GM18507 (cell line): ENCODE measurements at regions not wholly inside any gene's neighbourhood (a gene's known extent, or its start where the extent isn't known, plus 50 kb on each side); places are given as distances from the start of the nearest gene placed in this dataset.

Experiments used
- DNase-seq: peaks from one replicate; pipeline ENCODE4 v3.0.0; 2011; ENCODE audit warnings: low read depth; ENCODE audit not compliant: insufficient read length; ENCODE audit errors: extremely low spot score
- FAIRE-seq: peaks from 2 replicates; lab custom pipeline; 2011; peaks lifted over from hg19 to GRCh38; lab: Jason Lieb, UNC

DNA sequence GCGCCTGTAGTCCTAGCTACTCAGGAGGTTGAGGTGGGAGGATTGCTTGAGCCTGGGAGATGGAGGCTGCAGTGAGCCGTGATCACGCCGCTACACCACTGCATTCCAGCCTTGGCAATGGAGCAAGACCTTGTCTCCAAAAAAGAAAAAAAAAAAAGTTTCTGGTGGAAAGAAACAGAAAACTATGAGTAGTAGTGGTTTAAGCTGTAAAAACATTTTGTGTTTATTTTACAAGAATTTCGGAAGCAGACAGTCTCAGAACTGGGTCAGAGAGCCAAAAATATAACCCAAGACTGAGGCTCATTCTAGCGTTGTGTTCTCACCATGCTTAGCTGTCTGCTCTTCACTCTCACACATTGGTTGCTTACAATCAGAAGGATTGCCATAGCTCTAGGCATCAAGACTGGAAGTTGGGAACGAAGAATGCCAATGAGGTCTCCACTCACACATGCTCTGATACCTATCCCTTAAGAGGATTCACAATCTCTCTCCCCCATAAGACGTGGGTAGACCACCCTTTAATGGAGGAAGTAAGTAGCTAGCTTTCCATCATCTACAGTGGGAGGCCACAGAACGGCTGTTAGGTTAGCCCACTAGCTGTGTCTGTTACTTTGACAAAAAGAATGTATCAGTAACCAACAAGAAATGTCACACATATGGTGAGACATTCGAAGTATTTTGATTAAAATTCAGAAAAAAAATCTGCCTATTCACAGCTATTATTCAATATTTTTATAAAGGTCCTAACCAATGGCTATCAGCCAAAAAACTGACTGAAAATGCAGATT, 117.6 kb upstream of the RASSF8 start:
- FAIRE-seq, result no peak

DNA sequence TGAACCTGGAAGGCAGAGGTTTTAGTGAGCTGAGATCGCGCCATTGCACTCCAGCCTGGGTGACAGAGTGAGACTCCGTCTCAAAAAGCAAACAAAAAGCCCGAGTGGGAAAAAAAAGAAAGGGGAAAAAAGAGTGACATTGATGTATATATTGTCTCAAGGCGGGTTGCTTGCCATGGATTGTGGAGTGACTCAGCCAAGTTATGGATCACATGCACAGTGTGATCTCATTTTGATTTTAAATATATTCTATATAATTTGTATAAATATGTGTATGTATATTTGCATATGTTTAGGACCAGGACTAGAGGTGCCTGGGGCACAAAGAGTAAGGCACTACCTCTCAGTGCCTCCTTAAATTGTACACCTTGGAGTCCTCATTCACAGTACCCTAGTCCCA, 116.2 kb upstream of the RASSF8 start:
- FAIRE-seq (no peak), DNase-seq (no peak)

More for the DNA sequence above, 117.6 kb upstream of the RASSF8 start:
- no peak for DNase-seq

DNA sequence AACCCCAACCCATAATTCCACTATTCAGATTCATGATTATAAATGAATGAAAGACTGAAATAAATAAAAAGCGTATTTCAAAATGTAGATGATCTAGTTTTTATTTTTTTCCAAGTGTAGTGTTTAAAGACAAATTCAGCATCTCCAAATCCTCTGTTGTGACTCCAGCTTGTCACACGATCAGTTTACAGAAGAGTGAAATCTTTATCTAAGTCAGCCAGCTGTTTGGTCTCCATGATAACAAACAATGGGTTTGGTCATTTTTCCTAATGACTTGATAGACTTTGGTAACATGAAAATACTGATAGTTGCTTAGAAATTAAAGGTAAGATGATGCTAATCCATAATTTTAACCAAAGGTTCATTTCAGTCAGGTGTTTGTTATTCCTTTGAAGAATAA, 114.5 kb upstream of the RASSF8 start:
- DNase-seq (no peak), FAIRE-seq (no peak)

DNA sequence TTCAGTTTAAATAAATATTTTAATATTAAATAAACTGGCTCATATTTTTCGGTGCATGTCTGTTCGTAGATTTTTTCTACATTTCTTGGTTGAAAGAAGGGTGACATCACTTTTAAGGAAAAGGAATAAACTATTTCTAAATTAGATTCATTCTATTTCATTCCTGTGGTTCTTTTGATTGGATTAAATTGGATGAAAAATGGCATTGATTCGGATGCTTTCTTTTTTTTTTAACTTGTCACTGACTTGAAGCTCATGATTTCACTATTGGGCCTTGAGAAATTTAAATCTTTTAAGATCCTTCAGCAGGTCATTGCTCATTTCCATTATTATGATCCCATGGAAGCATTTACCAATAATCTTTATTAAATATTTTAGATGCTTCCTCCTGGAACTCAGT, 113.1 kb upstream of the RASSF8 start:
- no peak for FAIRE-seq

DNA sequence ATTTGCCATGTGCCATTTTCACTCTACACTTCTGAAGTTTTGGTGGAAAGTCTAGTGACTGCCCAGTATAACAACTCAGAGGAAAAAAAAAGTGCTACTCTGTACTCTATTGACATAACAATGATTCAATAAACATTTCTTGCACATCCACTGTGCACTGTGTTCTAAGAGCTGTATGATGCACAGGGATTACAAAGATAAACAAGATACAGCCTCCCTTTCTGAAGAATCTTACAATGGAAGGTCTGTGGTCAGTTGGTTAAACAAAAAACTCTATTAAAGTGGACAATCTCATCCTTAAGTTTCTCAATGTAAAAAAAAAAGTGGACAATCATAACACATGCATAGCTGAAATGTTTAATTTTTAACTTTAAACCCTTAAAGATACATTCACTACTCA, 105.7 kb upstream of the RASSF8 start:
- no peak for DNase-seq
- FAIRE-seq, result no peak

More for the DNA sequence above, 113.1 kb upstream of the RASSF8 start:
- DNase-seq, result no peak

DNA sequence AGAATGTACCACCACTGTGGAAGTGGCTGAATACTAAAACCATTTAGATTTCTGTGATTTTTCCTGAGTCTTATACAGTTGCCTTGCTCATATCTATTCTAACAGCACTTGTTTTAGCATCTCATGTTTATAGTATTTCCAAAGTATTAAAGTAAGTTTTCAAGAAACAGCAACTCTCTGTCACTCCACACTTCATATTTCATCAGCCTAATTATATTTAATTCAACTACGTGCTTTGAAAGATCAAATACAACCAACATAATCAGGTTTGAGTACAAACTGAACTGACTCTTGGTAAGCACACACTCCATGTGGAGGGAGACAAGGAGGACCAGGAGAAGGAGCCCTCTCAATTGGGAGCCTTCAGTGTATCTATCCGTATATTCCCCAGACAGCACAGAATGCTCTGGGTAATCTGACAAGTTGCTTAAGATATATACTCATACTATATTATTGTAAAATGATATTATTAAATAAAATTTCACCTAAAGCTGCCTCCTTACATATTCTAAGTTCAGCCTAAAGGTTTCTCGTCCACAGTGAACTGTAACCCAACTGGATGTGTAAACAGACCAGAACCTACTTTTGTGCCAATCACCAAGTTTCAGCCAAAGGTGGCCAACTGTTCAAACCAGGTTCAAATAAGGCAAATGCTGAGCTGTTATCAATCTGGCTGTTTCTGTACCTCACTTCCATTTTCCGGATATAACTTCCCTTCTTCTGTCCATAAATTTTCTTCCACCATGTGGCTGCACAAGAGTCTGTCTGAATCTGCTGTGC, 105.0 kb upstream of the RASSF8 start:
- no peak for DNase-seq
- no peak for FAIRE-seq

DNA sequence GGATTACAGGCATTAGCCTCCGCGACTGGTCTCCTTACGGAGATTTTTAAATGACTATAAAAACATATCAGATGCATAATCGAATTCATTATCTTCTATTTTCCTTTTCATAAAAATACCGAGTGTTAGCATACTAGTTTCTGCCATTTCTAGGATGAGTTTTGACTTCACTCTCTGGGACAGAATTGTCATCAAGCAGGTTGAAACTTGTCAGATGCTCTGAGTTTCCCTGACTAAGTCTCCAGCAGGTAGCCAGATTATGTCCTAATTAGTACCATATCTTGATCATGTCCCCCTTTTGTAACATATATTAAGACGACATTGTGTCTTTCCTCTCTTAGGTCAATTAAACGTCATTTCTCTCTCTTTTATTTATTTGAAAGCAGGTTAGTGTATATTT, 103.5 kb upstream of the RASSF8 start:
- no peak for DNase-seq
- FAIRE-seq, result no peak

DNA sequence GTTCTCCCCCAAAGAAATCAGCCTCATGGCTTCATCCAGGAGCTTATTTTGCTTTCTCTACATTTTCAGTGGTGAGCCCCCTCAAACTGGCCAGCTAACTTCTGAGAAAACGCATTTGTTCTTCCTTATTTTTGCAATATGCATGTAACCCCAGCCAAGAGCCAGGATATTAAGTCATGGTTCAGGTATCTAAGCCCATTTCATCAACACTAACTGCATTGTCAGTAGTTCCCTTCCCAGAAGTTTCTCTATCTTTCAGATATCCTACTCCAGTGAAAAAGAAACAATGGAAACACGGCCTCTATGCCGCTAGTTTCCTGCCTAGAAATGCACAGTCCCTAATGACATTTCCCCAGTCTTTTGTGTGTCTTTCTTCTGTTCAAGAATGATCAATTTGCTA, 102.8 kb upstream of the RASSF8 start:
- FAIRE-seq, result no peak
- DNase-seq, result no peak

DNA sequence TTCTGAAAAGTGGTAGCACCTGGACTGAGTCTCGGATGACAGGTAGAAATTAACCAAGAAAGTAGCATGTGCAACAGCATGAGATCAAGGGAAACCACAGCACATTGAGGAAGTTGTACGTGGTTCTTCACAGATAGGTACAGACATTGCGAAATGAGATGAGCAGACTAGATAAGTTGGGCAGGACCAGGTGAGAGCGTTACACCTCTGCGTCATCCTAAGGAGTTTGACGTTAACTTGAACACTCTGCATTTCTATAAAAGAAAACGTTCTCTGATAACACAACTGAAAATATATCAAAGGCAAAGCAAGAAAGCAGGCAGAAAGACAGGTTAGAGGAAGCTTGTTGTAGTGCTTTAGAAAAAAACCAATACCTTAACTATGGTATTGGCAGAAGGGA, 98.5 kb upstream of the RASSF8 start:
- FAIRE-seq (no peak), DNase-seq (no peak)

DNA sequence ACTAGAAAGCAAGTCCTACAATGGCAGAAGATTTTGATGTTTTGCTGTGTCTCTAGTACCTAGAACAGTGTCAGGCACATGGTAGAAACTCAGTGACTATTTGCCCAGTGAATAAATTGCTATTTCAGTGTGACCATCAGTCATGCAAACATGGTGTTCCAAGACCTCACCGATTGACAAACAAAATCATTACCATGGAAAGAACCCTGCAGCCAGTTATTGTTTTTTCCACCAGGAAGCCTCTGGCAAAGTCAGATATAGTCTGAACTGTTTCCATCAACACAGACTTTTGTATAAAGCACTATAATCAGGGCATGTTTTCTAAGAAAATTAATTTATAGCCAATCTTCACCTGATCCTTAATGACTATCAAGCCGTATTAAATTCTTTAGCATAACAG, 97.3 kb upstream of the RASSF8 start:
- DNase-seq (no peak), FAIRE-seq (no peak)

DNA sequence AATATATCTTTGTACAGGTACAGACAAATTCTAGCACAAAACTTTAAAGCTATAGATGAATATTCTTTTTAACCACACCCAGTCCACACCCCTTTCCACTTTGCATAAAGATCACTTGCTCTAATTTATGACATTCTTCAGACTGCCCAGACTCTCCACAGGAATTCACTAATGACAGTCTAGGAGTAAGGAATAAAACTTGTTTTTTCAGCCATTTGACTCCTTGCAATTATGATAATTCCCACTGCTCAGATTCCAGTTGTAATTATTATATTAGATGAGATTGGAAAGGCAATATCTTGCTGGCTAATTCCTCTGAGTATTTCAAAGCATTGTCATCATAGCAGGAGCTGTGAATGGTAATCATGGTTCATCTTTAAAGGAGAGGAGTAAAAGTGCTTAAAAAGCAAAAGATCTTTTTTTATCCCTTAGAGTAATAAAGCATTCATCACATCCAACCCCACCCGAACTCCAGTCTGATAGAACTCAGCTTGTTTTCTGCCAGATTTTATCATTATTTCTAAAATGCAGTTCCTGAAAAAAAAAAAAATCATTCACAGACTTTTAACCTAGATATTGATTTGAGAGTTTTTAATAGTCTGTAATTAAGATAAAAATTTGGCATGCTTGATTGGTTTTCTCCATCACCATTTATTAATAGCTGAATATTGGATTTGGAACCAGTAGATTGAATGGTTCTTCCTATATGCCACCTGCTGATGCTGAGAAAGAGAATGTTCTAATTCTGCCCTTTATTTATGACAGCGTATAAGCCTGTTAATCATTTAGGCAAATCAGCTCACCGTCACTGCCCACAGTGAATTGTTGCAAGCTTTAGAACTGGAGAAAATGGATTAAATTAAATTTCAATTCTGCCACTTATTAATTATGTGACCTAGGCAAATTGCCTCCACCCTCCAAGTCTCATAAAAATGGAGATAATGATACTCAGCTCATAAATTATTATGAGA, 93.9 kb upstream of the RASSF8 start:
- no peak for DNase-seq
- no peak for FAIRE-seq

DNA sequence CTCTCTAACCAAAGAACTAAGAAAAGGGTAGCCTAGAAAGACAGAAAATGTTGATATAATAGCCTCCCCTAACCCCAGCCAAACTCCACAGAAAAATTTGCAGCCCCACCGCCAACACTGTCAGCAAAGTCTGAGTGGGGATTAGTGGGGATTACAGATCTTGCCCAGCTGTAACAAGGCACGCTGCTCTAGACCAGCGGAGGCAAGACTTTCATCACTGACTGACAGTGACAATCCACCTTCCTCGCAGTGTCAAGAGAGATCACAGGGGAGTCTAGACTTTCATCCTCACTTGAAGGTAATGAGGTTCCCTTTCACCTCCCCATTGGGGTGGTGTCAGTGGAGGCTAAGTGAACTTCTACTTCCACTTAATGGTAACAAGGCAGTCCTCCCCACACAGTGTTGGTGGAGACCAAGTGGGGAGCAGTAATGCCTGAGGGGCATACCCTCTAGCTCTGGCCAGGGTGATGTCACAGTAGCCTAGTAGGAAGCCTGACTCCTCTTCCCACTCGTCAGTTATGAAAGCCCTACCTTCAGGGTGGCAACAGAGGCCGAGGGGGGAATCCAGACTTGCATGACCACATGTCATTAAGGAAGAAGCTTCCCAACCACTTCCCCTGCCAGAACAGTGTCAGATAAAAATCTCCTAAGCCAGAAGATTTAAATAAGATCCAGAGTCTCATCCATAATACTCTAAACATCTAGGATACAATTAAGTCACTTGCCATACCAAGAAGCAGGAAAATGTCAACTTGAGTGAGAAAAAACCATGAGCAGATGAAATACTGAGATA, 91.7 kb upstream of the RASSF8 start:
- no peak for DNase-seq
- no peak for FAIRE-seq

DNA sequence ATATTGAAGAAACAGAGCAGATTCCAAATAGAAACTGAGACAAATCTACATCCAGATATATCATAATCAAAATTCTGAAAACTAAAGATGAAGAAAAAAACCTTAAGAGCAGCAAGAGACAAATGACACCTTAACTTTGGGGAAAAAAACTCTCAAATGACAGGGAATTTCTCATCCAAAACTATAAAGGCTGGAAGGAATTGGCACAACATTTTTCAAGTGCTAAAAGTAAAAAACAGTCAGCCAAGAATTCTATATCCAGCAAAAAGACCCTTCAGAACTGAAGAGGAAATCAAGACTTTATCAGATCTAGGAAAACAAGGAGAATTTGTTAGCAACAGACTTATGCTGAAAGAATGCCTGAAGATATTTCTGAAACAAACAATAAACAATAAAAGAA, 90.3 kb upstream of the RASSF8 start:
- no peak for FAIRE-seq
- no peak for DNase-seq

DNA sequence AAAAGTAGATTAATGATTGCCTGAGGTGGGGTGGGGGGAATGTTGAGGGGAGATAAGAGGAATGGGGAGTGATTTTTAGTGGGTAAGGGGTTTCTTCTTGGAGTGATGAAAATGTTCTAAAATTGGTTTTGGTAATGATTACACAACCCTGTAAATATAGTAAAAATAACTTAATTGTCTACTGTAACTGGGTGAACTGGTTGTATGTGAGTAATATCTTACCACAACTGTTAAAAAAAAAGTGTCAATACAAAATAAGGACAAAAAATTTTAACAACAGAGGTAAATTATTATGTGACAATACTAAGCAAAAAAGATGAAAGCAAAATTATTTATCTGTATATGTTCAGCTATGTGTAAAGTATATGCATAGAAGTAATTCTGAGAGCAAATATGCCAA, 86.3 kb upstream of the RASSF8 start:
- FAIRE-seq, result no peak
- DNase-seq, result no peak

DNA sequence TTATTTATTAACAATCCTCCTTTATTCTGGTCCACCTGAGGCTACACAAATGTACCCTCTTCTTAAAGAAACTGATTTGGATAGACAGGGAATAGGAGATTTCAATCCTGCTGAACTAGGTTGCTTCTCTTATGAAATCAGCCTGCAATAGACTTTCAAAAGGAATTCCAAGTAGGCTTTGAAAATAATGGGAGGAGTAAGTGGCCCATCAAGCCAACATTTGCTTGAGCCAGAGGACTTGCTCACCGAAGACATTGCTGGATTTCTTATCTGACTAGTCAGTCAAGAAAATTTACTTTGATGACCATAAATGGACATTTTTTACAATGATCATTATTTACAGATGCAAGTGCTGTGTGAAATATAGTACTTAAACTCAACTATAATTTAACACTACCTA, 82.8 kb upstream of the RASSF8 start:
- no peak for DNase-seq
- FAIRE-seq, result no peak

DNA sequence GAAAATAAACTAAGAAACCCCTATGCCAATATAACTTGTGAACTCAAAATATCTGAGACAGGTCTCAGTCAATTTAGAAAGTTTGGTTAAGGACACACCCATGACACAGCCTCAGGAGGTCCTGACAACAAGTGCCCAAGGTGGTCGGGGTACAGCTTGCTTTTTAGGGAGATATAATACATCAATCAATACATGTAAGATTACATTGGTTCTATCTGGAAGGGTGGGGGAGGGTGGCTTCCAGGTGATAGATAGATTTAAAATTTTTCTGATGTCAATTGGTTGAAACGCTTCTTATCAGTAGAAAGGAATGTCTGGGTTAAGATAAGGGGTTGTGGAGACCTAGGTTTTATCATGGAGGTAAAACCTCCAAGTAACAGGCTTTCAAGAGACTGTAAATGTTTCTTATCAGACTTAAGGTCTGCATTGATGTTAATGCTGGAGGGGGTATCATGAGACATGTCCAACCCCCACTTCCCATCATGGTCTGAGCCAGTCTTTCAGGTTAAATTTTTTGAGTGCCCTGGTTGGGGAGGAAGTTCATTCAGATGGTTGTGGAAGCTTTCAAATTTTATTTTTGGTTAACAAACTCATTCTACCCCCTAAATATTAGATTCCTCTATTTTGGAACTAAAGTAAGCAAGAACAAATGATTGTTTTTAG, 82.0 kb upstream of the RASSF8 start:
- DNase-seq (no peak), FAIRE-seq (no peak)

DNA sequence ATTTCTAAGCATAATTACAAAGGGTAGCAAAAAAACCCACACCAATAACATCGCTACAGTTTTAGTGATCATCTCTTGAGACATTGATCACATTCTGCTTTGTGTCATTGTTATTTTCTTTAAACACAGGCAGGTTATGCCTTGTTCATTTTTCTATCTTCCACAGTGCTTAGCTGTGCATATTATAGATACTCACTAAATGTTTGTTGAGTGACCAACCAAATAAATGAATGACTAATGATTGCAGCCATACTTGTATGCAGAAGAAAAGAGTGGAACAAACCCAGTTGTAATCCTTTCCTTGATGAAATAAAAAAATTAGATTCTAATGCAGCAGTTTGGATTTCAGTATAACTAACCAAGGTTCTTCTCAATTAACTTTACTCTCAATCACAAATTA, 81.0 kb upstream of the RASSF8 start:
- no peak for DNase-seq
- FAIRE-seq, result no peak

DNA sequence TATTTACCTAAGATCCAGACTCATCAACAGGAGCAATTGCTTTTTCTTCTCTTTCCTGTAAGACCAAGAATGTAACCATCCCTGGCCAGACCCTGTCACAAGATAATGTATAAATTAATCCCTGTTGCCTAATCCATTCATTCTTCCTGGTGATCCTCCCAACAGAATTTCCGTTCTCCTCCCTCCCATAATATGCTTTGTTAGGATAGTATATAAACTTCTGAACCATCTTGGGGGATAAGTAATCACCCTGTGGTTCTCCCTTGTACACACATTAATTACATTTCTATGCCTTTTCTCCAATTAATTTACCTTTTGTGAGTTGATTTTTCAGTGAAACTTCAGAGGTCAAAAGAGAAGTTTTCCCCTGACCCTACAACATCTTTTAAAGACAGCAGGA, 76.2 kb upstream of the RASSF8 start:
- FAIRE-seq (no peak), DNase-seq (no peak)
